Smooth muscle cell (in vitro differentiated cells): ENCODE measurements at regions not wholly inside any gene's neighbourhood (a gene's known extent, or its start where the extent isn't known, plus 50 kb on each side); places are given as distances from the start of the nearest gene placed in this dataset.
"Not testable (repeated sequence)": the region's sequence is repeated elsewhere in the genome, so short reads cannot be mapped to it uniquely, and the experiment has no call there.

Experiments
- DNase-seq: peaks from one replicate; lab custom pipeline; 2025; ENCODE audit not compliant: unreplicated experiment; lab: John Stamatoyannopoulos, UW
- H2AFZ ChIP-seq: fragments of 200-600 bp; sonication (generic); 2 replicates; pipeline ENCODE4 v1.6.0; 2016; ENCODE audit warnings: antibody characterized with exemption, low read depth, mild to moderate bottlenecking
- H3F3A ChIP-seq: fragments of 200-600 bp; sonication (generic); 2 replicates; pipeline ENCODE4 v1.6.0; 2017; ENCODE audit warnings: antibody characterized with exemption, low read depth
- H3K27ac ChIP-seq: fragments of 200-600 bp; sonication (generic); 2 replicates; pipeline ENCODE4 v1.5.1; 2016; ENCODE audit warnings: low read depth, mild to moderate bottlenecking
- H3K27me3 ChIP-seq: fragments of 200-600 bp; sonication (generic); 2 replicates; pipeline ENCODE4 v1.6.1; 2016; ENCODE audit warnings: low read depth, mild to moderate bottlenecking
- H3K36me3 ChIP-seq: fragments of 200-600 bp; sonication (generic); 2 replicates; pipeline ENCODE4 v1.5.1; 2016; ENCODE audit warnings: low read depth
- H3K4me1 ChIP-seq: fragments of 200-600 bp; sonication (generic); 2 replicates; pipeline ENCODE4 v1.5.1; 2016; ENCODE audit warnings: low read depth
- H3K4me2 ChIP-seq: fragments of 200-600 bp; sonication (generic); 2 replicates; pipeline ENCODE4 v1.6.0; 2016; ENCODE audit warnings: mild to moderate bottlenecking
- H3K4me3 ChIP-seq: fragments of 200-600 bp; sonication (generic); 2 replicates; pipeline ENCODE4 v1.5.1; 2016; ENCODE audit warnings: mild to moderate bottlenecking
- H3K79me2 ChIP-seq: fragments of 200-600 bp; sonication (generic); 2 replicates; pipeline ENCODE4 v1.6.0; 2016; ENCODE audit warnings: low read depth, mild to moderate bottlenecking
- H3K9ac ChIP-seq: fragments of 200-600 bp; sonication (generic); 2 replicates; pipeline ENCODE4 v1.6.0; 2016; ENCODE audit warnings: low read depth
- H3K9me3 ChIP-seq: fragments of 200-600 bp; sonication (generic); replicated peaks from 2 replicates; pipeline ENCODE4 v1.5.1; 2016; ENCODE audit warnings: low read depth
- H4K20me1 ChIP-seq: fragments of 200-600 bp; sonication (generic); 2 replicates; pipeline ENCODE4 v1.6.0; 2016; ENCODE audit warnings: low read depth
- CTCF ChIP-seq: fragments of 200-600 bp; sonication (generic); IDR thresholded peaks from 2 replicates; pipeline ENCODE4 v1.5.1; 2017; ENCODE audit warnings: borderline replicate concordance, mild to moderate bottlenecking, antibody characterized with exemption; ENCODE audit not compliant: insufficient read depth, poor library complexity, severe bottlenecking
- WGBS: methylation state at CpG from one replicate; pipeline ENCODE4 v1.1.7; 2016; ENCODE audit warnings: low lambda C conversion rate; 5-methylcytosine and 5-hydroxymethylcytosine counted together

DNA sequence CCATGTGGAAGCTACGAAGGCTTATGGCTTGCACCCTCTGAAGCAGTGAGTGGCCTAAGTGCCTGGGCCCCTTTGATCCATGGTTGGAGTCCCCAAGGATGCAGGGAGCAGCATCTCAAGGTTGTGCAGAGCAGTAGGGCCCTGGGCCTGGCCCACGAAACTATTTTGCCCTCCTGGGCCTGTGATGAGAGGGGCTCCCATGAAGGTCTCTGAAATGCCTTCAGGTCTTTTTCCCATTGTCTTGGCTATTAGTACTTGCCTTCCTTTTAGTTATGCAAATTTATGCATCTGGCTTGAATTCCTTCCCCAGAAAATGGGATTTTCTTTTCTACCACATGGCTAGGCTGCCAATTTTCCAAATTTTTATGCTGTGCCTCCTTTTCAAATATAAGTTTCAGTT lies 158.8 kb upstream of the MME start:
- TF ChIP-seq CTCF = no peak
- Histone ChIP-seq H3K36me3 (no peaks in the 10 kb centered on the region), H3K4me3 (no peak overlapping the region), H3K4me1 (no peaks in the 10 kb centered on the region), H3K79me2 (no peaks in the 10 kb centered on the region), H3K4me2 (no peak overlapping the region), H4K20me1 (no peaks in the 10 kb centered on the region), H3K27ac (no peak overlapping the region), H3K9ac (no peak overlapping the region), H2AFZ (no peak overlapping the region), H3F3A (no peaks in the 10 kb centered on the region), H3K27me3 (no peaks in the 10 kb centered on the region), H3K9me3 (no peaks in the 10 kb centered on the region)
- WGBS = 85% methylated on average over 2 of the region's 2 CpGs
- DNase-seq = no peak

DNA sequence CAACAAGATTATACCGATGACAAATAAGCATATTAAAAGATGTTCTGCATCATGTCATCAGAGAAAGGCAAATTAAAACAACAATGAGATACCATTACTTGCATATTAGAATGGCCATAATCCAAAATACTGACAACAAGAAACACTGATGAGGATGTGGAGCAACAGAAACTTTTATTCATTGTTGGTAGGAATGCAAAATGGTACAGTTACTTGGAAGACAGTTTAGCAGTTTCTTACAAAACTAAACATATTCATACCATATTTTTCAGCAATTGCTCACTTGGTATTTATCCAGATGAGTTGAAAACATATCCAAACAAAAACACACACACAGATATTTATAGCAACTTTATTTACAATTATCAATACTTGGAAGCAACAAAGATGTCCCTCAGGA lies 160.9 kb upstream of the MME start:
- Histone ChIP-seq H4K20me1 (no peaks in the 10 kb centered on the region), H3K9ac (no peak overlapping the region), H2AFZ (no peak overlapping the region), H3K9me3 (no peaks in the 10 kb centered on the region), H3K4me1 (no peaks in the 10 kb centered on the region), H3K27me3 (no peaks in the 10 kb centered on the region), H3K36me3 (no peaks in the 10 kb centered on the region), H3K79me2 (no peaks in the 10 kb centered on the region), H3K27ac (no peak overlapping the region), H3K4me2 (no peak overlapping the region), H3F3A (no peaks in the 10 kb centered on the region), H3K4me3 (no peak overlapping the region)
- no peak for DNase-seq
- no peak for TF ChIP-seq CTCF
- WGBS = 83% methylated on average over 1 of the region's 1 CpG

DNA sequence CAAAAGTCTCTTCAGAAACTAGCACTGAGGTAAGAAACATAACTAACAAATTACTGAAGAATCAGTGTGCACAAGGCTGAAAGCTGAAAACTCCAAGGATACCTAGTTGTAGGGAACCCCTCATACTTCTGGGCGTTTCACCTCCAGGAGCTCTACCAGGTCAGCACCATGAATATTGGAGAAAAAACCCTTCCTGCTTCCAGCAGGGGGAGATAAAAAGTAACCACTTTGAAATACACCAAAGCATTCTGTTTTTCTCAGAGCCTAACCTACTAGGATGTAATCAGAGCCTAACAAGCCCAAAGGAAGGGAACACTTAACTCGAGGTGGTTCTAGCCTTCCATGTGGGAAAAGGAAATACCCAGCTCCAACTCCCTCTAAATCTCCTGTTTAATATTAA lies 175.8 kb upstream of the MME start:
- Histone ChIP-seq H3K27ac (no peak overlapping the region), H3K9me3 (no peaks in the 10 kb centered on the region), H4K20me1 (no peaks in the 10 kb centered on the region), H3K4me3 (no peak overlapping the region), H3F3A (no peaks in the 10 kb centered on the region), H3K9ac (no peak overlapping the region), H3K79me2 (no peaks in the 10 kb centered on the region), H3K36me3 (no peaks in the 10 kb centered on the region), H3K4me1 (no peaks in the 10 kb centered on the region), H3K27me3 (no peaks in the 10 kb centered on the region), H2AFZ (peak overlapping the region; percentile 5), H3K4me2 (no peak overlapping the region)
- peak; percentile 47 for TF ChIP-seq CTCF
- no peak for DNase-seq
- WGBS = 26% methylated on average over 2 of the region's 2 CpGs

GRCh38 chr3:154902495-154902894 lies 177.6 kb upstream of the MME start:
- not testable (repeated sequence) for H3K4me2 ChIP-seq, H3F3A ChIP-seq, H3K27me3 ChIP-seq, H3K27ac ChIP-seq, DNase-seq, H3K4me3 ChIP-seq, H2AFZ ChIP-seq, H3K4me1 ChIP-seq, H3K9me3 ChIP-seq, H4K20me1 ChIP-seq, H3K79me2 ChIP-seq, H3K36me3 ChIP-seq, H3K9ac ChIP-seq
